ENCODE measurements at regions not wholly inside any gene's neighbourhood (a gene's known extent, or its start where the extent isn't known, plus 50 kb on each side); places are given as distances from the start of the nearest gene placed in this dataset.

- TF ChIP-seq CTCF (IDR thresholded peaks at IDR 0.05 in 4 of 5, conservative IDR thresholded peaks at IDR 0.05 in 1 of 5) (no peak), POLR2A (IDR thresholded peaks at IDR 0.05) (no peak)
These were observed 133.0 kb downstream of the SLC28A3 start for GRCh38 chr9:84207491-84207951.

Data from gastrocnemius medialis (tissue), 4 donors.